SH-SY5Y (cell line): ENCODE measurements at regions not wholly inside any gene's neighbourhood (a gene's known extent, or its start where the extent isn't known, plus 50 kb on each side); places are given as distances from the start of the nearest gene placed in this dataset.

ENCODE experiments used
- GATA2 ChIP-seq: IDR thresholded peaks from 2 replicates; pipeline ENCODE4 v1.6.1; 2011; ENCODE audit warnings: mild to moderate bottlenecking, low read depth, low read length
- GATA3 ChIP-seq: IDR thresholded peaks from 2 replicates; pipeline ENCODE4 v1.6.1; 2011; ENCODE audit warnings: low read depth, mild to moderate bottlenecking, low read length, moderate library complexity

DNA sequence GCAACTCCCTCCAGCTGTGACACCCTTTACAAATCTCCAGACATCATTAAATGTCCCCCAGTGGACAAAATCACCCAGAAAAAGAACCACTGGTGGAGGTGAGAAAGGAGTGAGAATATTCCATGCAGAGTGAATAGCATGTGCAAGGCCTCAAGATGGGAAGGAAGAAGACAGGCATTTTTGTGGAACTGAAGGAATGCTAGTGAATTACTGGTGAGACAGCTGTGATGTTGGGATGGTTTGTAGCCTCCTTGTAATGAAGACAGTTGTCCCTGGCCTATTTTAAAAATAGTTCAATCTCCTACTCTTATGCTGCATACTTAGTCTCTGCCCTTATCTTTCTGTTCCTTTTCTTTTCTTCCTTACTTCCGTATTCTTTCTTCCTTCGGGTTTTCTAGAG, 124.9 kb upstream of the RPS23 start:
- TF ChIP-seq GATA2, result no peak
- no peak for TF ChIP-seq GATA3
